ENCODE measurements at regions not wholly inside any gene's neighbourhood (a gene's known extent, or its start where the extent isn't known, plus 50 kb on each side); places are given as distances from the start of the nearest gene placed in this dataset.

DNA sequence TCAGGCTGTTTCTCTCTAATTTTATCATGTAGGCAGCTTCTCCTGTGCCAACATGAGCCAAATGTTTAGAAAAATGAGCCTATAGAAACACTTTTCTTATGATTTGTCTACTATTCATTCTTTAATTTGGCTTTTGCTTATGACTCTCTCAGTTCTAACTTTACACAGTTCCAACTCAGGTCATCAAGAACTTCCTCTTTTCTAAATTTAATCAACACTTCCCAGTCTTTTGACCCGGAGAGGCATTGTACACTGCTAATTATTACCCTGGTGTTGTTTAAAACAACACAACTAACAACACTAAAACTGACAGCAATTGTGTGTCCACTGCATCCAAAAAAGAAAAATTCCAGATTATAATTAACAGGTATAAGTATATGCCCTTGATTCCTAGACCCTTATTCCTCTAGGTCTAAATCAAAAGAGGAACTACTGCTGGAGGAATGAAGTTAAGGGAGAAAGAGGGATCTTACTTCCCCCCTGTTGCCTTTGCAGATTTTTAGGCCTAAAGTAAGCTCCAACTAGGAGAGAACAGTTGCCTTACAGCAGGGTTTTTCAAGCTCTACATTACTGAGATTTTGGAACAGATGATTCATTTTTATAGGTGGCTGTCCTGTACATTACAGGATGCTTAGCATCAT is 332.2 kb upstream of the GOLIM4 start:
- TF ChIP-seq, protein P1, sequence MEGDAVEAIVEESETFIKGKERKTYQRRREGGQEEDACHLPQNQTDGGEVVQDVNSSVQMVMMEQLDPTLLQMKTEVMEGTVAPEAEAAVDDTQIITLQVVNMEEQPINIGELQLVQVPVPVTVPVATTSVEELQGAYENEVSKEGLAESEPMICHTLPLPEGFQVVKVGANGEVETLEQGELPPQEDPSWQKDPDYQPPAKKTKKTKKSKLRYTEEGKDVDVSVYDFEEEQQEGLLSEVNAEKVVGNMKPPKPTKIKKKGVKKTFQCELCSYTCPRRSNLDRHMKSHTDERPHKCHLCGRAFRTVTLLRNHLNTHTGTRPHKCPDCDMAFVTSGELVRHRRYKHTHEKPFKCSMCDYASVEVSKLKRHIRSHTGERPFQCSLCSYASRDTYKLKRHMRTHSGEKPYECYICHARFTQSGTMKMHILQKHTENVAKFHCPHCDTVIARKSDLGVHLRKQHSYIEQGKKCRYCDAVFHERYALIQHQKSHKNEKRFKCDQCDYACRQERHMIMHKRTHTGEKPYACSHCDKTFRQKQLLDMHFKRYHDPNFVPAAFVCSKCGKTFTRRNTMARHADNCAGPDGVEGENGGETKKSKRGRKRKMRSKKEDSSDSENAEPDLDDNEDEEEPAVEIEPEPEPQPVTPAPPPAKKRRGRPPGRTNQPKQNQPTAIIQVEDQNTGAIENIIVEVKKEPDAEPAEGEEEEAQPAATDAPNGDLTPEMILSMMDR (conservative IDR thresholded peaks at IDR 0.05), result no peak
- no peaks in the 10 kb centered on the region for H3K9me3 ChIP-seq (ENCODE audit: control insufficient read depth, low read length)
- no peaks in the 10 kb centered on the region for H3K36me3 Mint-ChIP-seq (ENCODE audit: low read depth)
- H3K4me3 ChIP-seq (ENCODE audit: low read length), result no peak overlapping the region
- no peaks in the 10 kb centered on the region for H3K27me3 Mint-ChIP-seq (ENCODE audit: insufficient read depth)
- H3K4me1 ChIP-seq (ENCODE audit: control insufficient read depth, insufficient read depth, low read length), result no peaks in the 10 kb centered on the region
- H3K36me3 ChIP-seq (ENCODE audit: control insufficient read depth, insufficient read depth, low read length), result no peaks in the 10 kb centered on the region
- 82% methylated on average over 1 of the region's 1 CpG; no CpG with 5 or more reads in 1 of the 2 experiments for WGBS, 2 experiments (ENCODE audit: insufficient coverage in 1 of 2, insufficient read length in 1 of 2)
- H3K27me3 ChIP-seq (ENCODE audit: control insufficient read depth, insufficient read depth, low read length, poor library complexity, severe bottlenecking), result no peaks in the 10 kb centered on the region
- H3K4me3 Mint-ChIP-seq, result no peak overlapping the region
- H3K27ac ChIP-seq (ENCODE audit: low read depth, low read length), result no peak overlapping the region
- H3K9me3 Mint-ChIP-seq, result no peaks in the 10 kb centered on the region
- H3K27ac Mint-ChIP-seq, result no peak overlapping the region
- no peaks in the 10 kb centered on the region for H3K4me1 Mint-ChIP-seq
- no peak overlapping the region for H3K9ac ChIP-seq (ENCODE audit: extremely low read depth, low read length, poor library complexity, severe bottlenecking)
- no peak for DNase-seq

DNA sequence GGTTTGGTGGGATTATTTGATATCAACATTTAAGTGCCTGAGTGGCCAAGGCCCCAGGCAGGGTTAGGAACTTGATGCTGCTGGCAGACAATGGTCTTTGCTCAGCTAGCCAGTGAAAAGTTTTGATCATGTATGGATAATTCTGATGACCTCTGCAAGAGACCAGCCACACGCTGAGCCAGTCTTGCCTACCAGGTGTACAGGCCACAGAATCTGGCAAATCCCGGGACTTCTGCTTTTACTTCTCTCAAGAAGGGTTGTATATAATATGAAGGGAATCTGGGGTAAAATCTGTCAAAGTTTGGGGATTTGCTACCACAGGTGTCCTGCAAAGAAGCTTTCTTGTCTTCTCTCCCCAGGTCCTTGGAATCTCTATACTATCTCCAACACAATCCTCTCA is 331.4 kb upstream of the GOLIM4 start:
- H3K4me1 ChIP-seq (ENCODE audit: control insufficient read depth, insufficient read depth, low read length), result no peaks in the 10 kb centered on the region
- H3K27me3 Mint-ChIP-seq (ENCODE audit: insufficient read depth), result no peaks in the 10 kb centered on the region
- no peak overlapping the region for H3K27ac ChIP-seq (ENCODE audit: low read depth, low read length)
- H3K9me3 Mint-ChIP-seq, result no peaks in the 10 kb centered on the region
- no peak overlapping the region for H3K4me3 ChIP-seq (ENCODE audit: low read length)
- H3K27ac Mint-ChIP-seq, result no peak overlapping the region
- H3K9ac ChIP-seq (ENCODE audit: extremely low read depth, low read length, poor library complexity, severe bottlenecking), result no peak overlapping the region
- H3K4me3 Mint-ChIP-seq, result no peak overlapping the region
- no peaks in the 10 kb centered on the region for H3K9me3 ChIP-seq (ENCODE audit: control insufficient read depth, low read length)
- H3K36me3 Mint-ChIP-seq (ENCODE audit: low read depth), result no peaks in the 10 kb centered on the region
- H3K4me1 Mint-ChIP-seq, result no peaks in the 10 kb centered on the region
- no peaks in the 10 kb centered on the region for H3K36me3 ChIP-seq (ENCODE audit: control insufficient read depth, insufficient read depth, low read length)
- TF ChIP-seq, protein P1 (conservative IDR thresholded peaks at IDR 0.05), result no peak
- H3K27me3 ChIP-seq (ENCODE audit: control insufficient read depth, insufficient read depth, low read length, poor library complexity, severe bottlenecking), result no peaks in the 10 kb centered on the region
- no peak for DNase-seq
- 83 to 94% methylated on average over 1 to 2 of the region's 2 CpGs for WGBS, 2 experiments (ENCODE audit: insufficient coverage in 1 of 2, insufficient read length in 1 of 2)

DNA sequence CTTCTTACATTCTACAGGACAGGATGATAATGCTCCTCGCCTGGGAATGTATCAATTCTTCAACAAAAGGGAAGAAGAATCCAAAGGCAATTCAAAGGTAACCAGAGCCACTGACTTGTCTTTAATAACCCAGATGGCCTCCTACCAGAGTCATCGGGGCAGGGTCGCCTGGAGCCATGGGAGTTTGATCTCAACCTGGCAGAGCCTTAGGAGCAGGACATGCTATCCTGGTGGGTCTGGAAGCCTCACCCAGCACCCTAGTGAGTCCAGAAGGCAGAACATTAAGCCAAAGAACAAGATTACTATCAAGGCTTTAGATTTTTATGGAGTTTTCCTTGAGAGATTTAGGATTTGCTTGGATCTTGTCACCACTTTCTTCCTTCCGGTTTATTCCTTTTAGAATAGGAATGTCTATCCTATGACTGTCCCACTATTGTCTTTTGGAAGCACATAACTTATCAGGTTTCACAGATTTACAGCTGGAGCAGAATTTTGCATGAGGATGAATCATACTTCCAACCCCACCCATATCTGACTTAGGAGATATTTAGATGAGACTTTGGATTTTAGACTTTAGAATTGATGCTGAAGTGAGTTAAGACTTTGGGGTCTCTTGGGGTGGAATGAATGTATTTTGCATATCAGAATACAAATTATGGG is 330.3 kb upstream of the GOLIM4 start:
- Histone ChIP-seq H3K27ac (ENCODE audit: low read depth, low read length) (no peak overlapping the region), H3K36me3 (ENCODE audit: control insufficient read depth, insufficient read depth, low read length) (no peaks in the 10 kb centered on the region), H3K4me3 (ENCODE audit: low read length) (no peak overlapping the region), H3K9me3 (ENCODE audit: control insufficient read depth, low read length) (no peaks in the 10 kb centered on the region), H3K4me1 (ENCODE audit: control insufficient read depth, insufficient read depth, low read length) (no peaks in the 10 kb centered on the region), H3K27me3 (ENCODE audit: control insufficient read depth, insufficient read depth, low read length, poor library complexity, severe bottlenecking) (no peaks in the 10 kb centered on the region), H3K9ac (ENCODE audit: extremely low read depth, low read length, poor library complexity, severe bottlenecking) (no peak overlapping the region)
- DNase-seq, result no peak
- Mint-ChIP-seq H3K36me3 (ENCODE audit: low read depth) (no peaks in the 10 kb centered on the region), H3K4me1 (no peaks in the 10 kb centered on the region), H3K27me3 (ENCODE audit: insufficient read depth) (no peaks in the 10 kb centered on the region), H3K9me3 (no peaks in the 10 kb centered on the region), H3K4me3 (no peak overlapping the region), H3K27ac (no peak overlapping the region)
- TF ChIP-seq, protein P1 (conservative IDR thresholded peaks at IDR 0.05), result no peak
- 93 to 100% methylated on average over 3 to 4 of the region's 4 CpGs for WGBS, 2 experiments (ENCODE audit: insufficient coverage in 1 of 2, insufficient read length in 1 of 2)

Measured in endodermal cell (in vitro differentiated cells).